ENCODE measurements at regions not wholly inside any gene's neighbourhood (a gene's known extent, or its start where the extent isn't known, plus 50 kb on each side); places are given as distances from the start of the nearest gene placed in this dataset.

- no peak for TF ChIP-seq CTCF (conservative IDR thresholded peaks at IDR 0.05; ENCODE audit: low read depth in 2 of 2)
- no peak for TF ChIP-seq ETS1 (IDR thresholded peaks at IDR 0.05)
- TF ChIP-seq EZH2 (IDR thresholded peaks at IDR 0.05; ENCODE audit: low read depth, unreplicated experiment), result no peak
- TF ChIP-seq POLR2AphosphoS5 (IDR thresholded peaks at IDR 0.05; ENCODE audit: low read depth), result no peak
- no peak for TF ChIP-seq REST (IDR thresholded peaks at IDR 0.05; ENCODE audit: unreplicated experiment)
- no peak for TF ChIP-seq EZH2phosphoT487 (IDR thresholded peaks at IDR 0.05; ENCODE audit: unreplicated experiment)
- no peak for TF ChIP-seq ZNF114 (CRISPR knock-in tag; IDR thresholded peaks at IDR 0.05)
- no peak for TF ChIP-seq STAT1 (IDR thresholded peaks at IDR 0.05; ENCODE audit: unreplicated experiment)
- no peak for TF ChIP-seq CREB1 (CRISPR knock-in tag; IDR thresholded peaks at IDR 0.05; ENCODE audit: low read depth)
- TF ChIP-seq NANOG (IDR thresholded peaks at IDR 0.05; ENCODE audit: borderline replicate concordance), result no peak
These were observed 193.3 kb upstream of the FAM9B start for GRCh38 chrX:9227276-9227675.

Measured in GM23338 (cell line).